ENCODE measurements at regions not wholly inside any gene's neighbourhood (a gene's known extent, or its start where the extent isn't known, plus 50 kb on each side); places are given as distances from the start of the nearest gene placed in this dataset.

- intact Hi-C loops (cut with DNase I), result no loop called here
- Histone ChIP-seq H3K4me3 (replicated peaks in 1 of 3) (no peak overlapping the region), H3K27ac (no peak overlapping the region), H3K27me3 (no peaks in the 10 kb centered on the region), H3K9me3 (no peaks in the 10 kb centered on the region), H3K36me3 (no peaks in the 10 kb centered on the region), H3K4me1 (no peaks in the 10 kb centered on the region)
- DNase-seq, result no peak
- TF ChIP-seq CTCF (IDR thresholded peaks at IDR 0.05) (no peak), POLR2A (IDR thresholded peaks at IDR 0.05) (no peak)
Measured at GRCh38 chr2:71811157-71811556, 336.5 kb downstream of the CYP26B1 start.

GRCh38 chr2:71807581-71808451, 339.8 kb downstream of the CYP26B1 start:
- WGBS, 2 donors, result 75 to 82% methylated on average over 3 to 8 of the region's 8 CpGs
- no peak for DNase-seq
- Histone ChIP-seq H3K27ac (no peak overlapping the region), H3K36me3 (no peaks in the 10 kb centered on the region), H3K4me3 (replicated peaks in 1 of 3) (no peak overlapping the region), H3K4me1 (no peaks in the 10 kb centered on the region), H3K27me3 (no peaks in the 10 kb centered on the region), H3K9me3 (no peaks in the 10 kb centered on the region)
- no peak for TF ChIP-seq CTCF (IDR thresholded peaks at IDR 0.05)
- no peak for TF ChIP-seq POLR2A (IDR thresholded peaks at IDR 0.05)
- intact Hi-C loops (cut with DNase I), result no loop called here

GRCh38 chr2:71806432-71806831, 341.2 kb downstream of the CYP26B1 start:
- intact Hi-C loops (cut with DNase I), result no loop called here
- no peaks in the 10 kb centered on the region for H3K27me3 ChIP-seq
- no peaks in the 10 kb centered on the region for H3K36me3 ChIP-seq
- no peaks in the 10 kb centered on the region for H3K9me3 ChIP-seq
- no peak overlapping the region for H3K4me3 ChIP-seq (replicated peaks in 1 of 3)
- no peak overlapping the region for H3K27ac ChIP-seq
- H3K4me1 ChIP-seq, result no peaks in the 10 kb centered on the region
- 88 to 92% methylated on average over 3 of the region's 3 CpGs for WGBS, 2 donors
- no peak for TF ChIP-seq CTCF (IDR thresholded peaks at IDR 0.05)
- TF ChIP-seq POLR2A (IDR thresholded peaks at IDR 0.05), result no peak
- DNase-seq, result no peak

- no peaks in the 10 kb centered on the region for H3K4me1 ChIP-seq
- no peaks in the 10 kb centered on the region for H3K36me3 ChIP-seq
- DNase-seq, result no peak
- no peak overlapping the region for H3K27ac ChIP-seq
- intact Hi-C loops (cut with DNase I), result no loop called here
- H3K4me3 ChIP-seq (replicated peaks in 1 of 3), result no peak overlapping the region
- H3K27me3 ChIP-seq, result no peaks in the 10 kb centered on the region
- H3K9me3 ChIP-seq, result no peaks in the 10 kb centered on the region
- no peak for TF ChIP-seq POLR2A (IDR thresholded peaks at IDR 0.05)
- WGBS, 2 donors, result 56 to 72% methylated on average over 3 of the region's 3 CpGs
Measured at GRCh38 chr2:71804281-71804751, 343.3 kb downstream of the CYP26B1 start.

- H3K27ac ChIP-seq, result no peak overlapping the region
- H3K9me3 ChIP-seq, result no peaks in the 10 kb centered on the region
- intact Hi-C loops (cut with DNase I), result no loop called here
- H3K4me3 ChIP-seq (replicated peaks in 1 of 3), result no peak overlapping the region
- H3K4me1 ChIP-seq, result peaks cover 0 to 2% of the 10 kb centered on the region in 2 donors
- WGBS, 2 donors, result 93 to 98% methylated on average over 2 of the region's 2 CpGs
- no peak for DNase-seq
- no peaks in the 10 kb centered on the region for H3K36me3 ChIP-seq
- no peaks in the 10 kb centered on the region for H3K27me3 ChIP-seq
- no peak for TF ChIP-seq POLR2A (IDR thresholded peaks at IDR 0.05)
- TF ChIP-seq CTCF (IDR thresholded peaks at IDR 0.05), result no peak
Measured at GRCh38 chr2:71803398-71803797, 344.3 kb downstream of the CYP26B1 start.
